SK-N-SH (cell line): ENCODE measurements at regions not wholly inside any gene's neighbourhood (a gene's known extent, or its start where the extent isn't known, plus 50 kb on each side); places are given as distances from the start of the nearest gene placed in this dataset.

ENCODE experiments used
- CTCF ChIA-PET: fragments of 300-600, 350-600 bp; formaldehyde crosslinking; extraction: SDS; loops from one replicate; lab custom pipeline; 2021; lab: Yijun Ruan, JAX
- POLR2A ChIA-PET: fragments of 350-600 bp; sonication (Branson Sonifier 250); formaldehyde crosslinking; extraction: SDS; loops from one replicate; lab custom pipeline; 2020; ENCODE audit warnings: antibody characterized with exemption, inconsistent platforms; lab: Yijun Ruan, JAX
- DNase-seq: peaks from one replicate; pipeline ENCODE4 v3.0.0; 2012
- H2AFZ ChIP-seq: fragments of 200-600 bp; sonication (generic); 2 replicates; pipeline ENCODE4 v1.8.1; 2016; ENCODE audit warnings: antibody characterized with exemption, mild to moderate bottlenecking, low read depth
- H3F3A ChIP-seq: fragments of 200-600 bp; sonication (generic); replicated peaks from 2 replicates; pipeline ENCODE3; 2016; ENCODE audit warnings: antibody characterized with exemption, mild to moderate bottlenecking; ENCODE audit not compliant: insufficient read depth
- H3K27ac ChIP-seq, 2 experiments: fragments of 200-500 bp in 1 of 2; fragments of 200-600 bp in 1 of 2; sonication (Bioruptor generic) in 1 of 2; sonication (generic), shearing (Covaris generic) in 1 of 2; 2 replicates each; pipeline versions ENCODE4 v1.5.1 to v1.6.1; 2014 to 2016; ENCODE audit warnings: low read depth in 2 of 2, inconsistent platforms in 1 of 2, low read length in 1 of 2, mild to moderate bottlenecking in 1 of 2, mixed read lengths in 1 of 2
- H3K27me3 ChIP-seq: fragments of 200-600 bp; sonication (generic), shearing (Covaris generic); 2 replicates; pipeline ENCODE4 v1.6.1; 2016; ENCODE audit warnings: mixed run types; ENCODE audit not compliant: insufficient read depth
- H3K36me3 ChIP-seq, 2 experiments: fragments of 200-500 bp in 1 of 2; fragments of 200-600 bp in 1 of 2; sonication (Bioruptor generic) in 1 of 2; sonication (generic) in 1 of 2; replicated peaks in 1 of 2; 2 replicates each; pipeline versions ENCODE3 to v1.5.1; 2014 to 2016; ENCODE audit warnings: low read length in 1 of 2, mild to moderate bottlenecking in 1 of 2; ENCODE audit not compliant: insufficient read depth in 2 of 2, control insufficient read depth in 1 of 2
- H3K4me1 ChIP-seq, 2 experiments: fragments of 200-500 bp in 1 of 2; fragments of 200-600 bp in 1 of 2; sonication (Bioruptor generic) in 1 of 2; sonication (generic), shearing (Covaris generic) in 1 of 2; 2 replicates each; pipeline versions ENCODE4 v1.5.1 to v1.6.1; 2014 to 2016; ENCODE audit warnings: low read depth in 1 of 2, low read length in 1 of 2, mixed run types in 1 of 2; ENCODE audit not compliant: insufficient read depth in 2 of 2, control insufficient read depth in 1 of 2
- H3K4me2 ChIP-seq: fragments of 200-600 bp; sonication (generic), shearing (Covaris generic); 2 replicates; pipeline ENCODE4 v1.6.1; 2017; ENCODE audit warnings: mixed run types
- H3K4me3 ChIP-seq, 2 experiments: fragments of 200-500 bp in 1 of 2; fragments of 200-600 bp in 1 of 2; sonication (Bioruptor generic) in 1 of 2; sonication (generic), shearing (Covaris generic) in 1 of 2; 2 replicates each; pipeline versions ENCODE4 v1.5.1 to v1.8.1; 2014 to 2016; ENCODE audit warnings: low read depth in 2 of 2, inconsistent platforms in 1 of 2, low read length in 1 of 2, mild to moderate bottlenecking in 1 of 2, mixed read lengths in 1 of 2, moderate library complexity in 1 of 2
- H3K79me2 ChIP-seq: fragments of 200-600 bp; sonication (generic); 2 replicates; pipeline ENCODE4 v1.8.1; 2017; ENCODE audit warnings: mild to moderate bottlenecking; ENCODE audit not compliant: insufficient read depth
- H3K9ac ChIP-seq: fragments of 200-600 bp; sonication (generic); 2 replicates; pipeline ENCODE4 v1.6.1; 2017; ENCODE audit warnings: mixed run types
- H3K9me2 ChIP-seq: fragments of 200-600 bp; sonication (generic); 2 replicates; pipeline ENCODE4 v1.6.1; 2017; ENCODE audit warnings: mixed run types
- H3K9me3 ChIP-seq: fragments of 200-600 bp; sonication (generic); 2 replicates; pipeline ENCODE4 v1.6.1; 2017; ENCODE audit warnings: mixed run types, mild to moderate bottlenecking, moderate library complexity
- H4K20me1 ChIP-seq: fragments of 200-600 bp; sonication (generic); 2 replicates; pipeline ENCODE4 v1.6.1; 2017; ENCODE audit warnings: mild to moderate bottlenecking, mixed run types; ENCODE audit not compliant: insufficient read depth
- CTCF ChIP-seq: fragments of 200-600 bp; sonication (generic); IDR thresholded peaks from 2 replicates; pipeline ENCODE4 v1.6.1; 2017; ENCODE audit warnings: antibody characterized with exemption, mild to moderate bottlenecking, moderate library complexity
- ELF1 ChIP-seq: IDR thresholded peaks from 2 replicates; pipeline ENCODE4 v1.4.0; 2012
- EP300 ChIP-seq, 2 experiments: IDR thresholded peaks; 2 replicates each; pipeline versions ENCODE4 v1.4.0 to v1.6.1; 2012; ENCODE audit warnings: borderline replicate concordance in 1 of 2, low read depth in 1 of 2, low read length in 1 of 2
- EZH2phosphoT487 ChIP-seq: fragments of 200-600 bp; sonication (generic); IDR thresholded peaks from 2 replicates; pipeline ENCODE4 v1.6.1; 2017; ENCODE audit warnings: low read depth, mixed run types, mild to moderate bottlenecking, antibody characterized with exemption, moderate library complexity, borderline replicate concordance
- FOSL2 ChIP-seq: IDR thresholded peaks from 2 replicates; pipeline ENCODE4 v1.4.0; 2012; ENCODE audit warnings: low read depth, mild to moderate bottlenecking, moderate library complexity, borderline replicate concordance
- GABPA ChIP-seq: IDR thresholded peaks from 2 replicates; pipeline ENCODE4 v1.4.0; 2012; ENCODE audit warnings: low read depth, mild to moderate bottlenecking
- IRF3 ChIP-seq: fragments of 150-350 bp; IDR thresholded peaks from 2 replicates; pipeline ENCODE4 v1.6.1; 2016; ENCODE audit warnings: mild to moderate bottlenecking, low read depth, low read length
- MXI1 ChIP-seq: IDR thresholded peaks from 2 replicates; pipeline ENCODE4 v1.6.1; 2012; ENCODE audit warnings: mild to moderate bottlenecking, low read depth, low read length, improper control_type of control experiment
- NFIC ChIP-seq: IDR thresholded peaks from 2 replicates; pipeline ENCODE4 v1.4.0; 2012; ENCODE audit warnings: borderline replicate concordance
- PBX3 ChIP-seq: IDR thresholded peaks from 2 replicates; pipeline ENCODE4; 2012
- REST ChIP-seq: IDR thresholded peaks from 2 replicates; pipeline ENCODE4 v1.6.1; 2012; ENCODE audit warnings: mild to moderate bottlenecking, low read depth, low read length, moderate library complexity
- RFX5 ChIP-seq: IDR thresholded peaks from 2 replicates; pipeline ENCODE4 v1.6.1; 2012; ENCODE audit warnings: mild to moderate bottlenecking, improper control_type of control experiment, low read length
- SMC3 ChIP-seq: IDR thresholded peaks from 2 replicates; pipeline ENCODE4 v1.6.1; 2012; ENCODE audit warnings: low read depth, low read length, improper control_type of control experiment
- TEAD4 ChIP-seq: IDR thresholded peaks from 2 replicates; pipeline ENCODE4 v1.4.0; 2012; ENCODE audit warnings: mild to moderate bottlenecking, borderline replicate concordance; ENCODE audit not compliant: insufficient read depth
- USF1 ChIP-seq: IDR thresholded peaks from 2 replicates; pipeline ENCODE4 v1.4.0; 2012; ENCODE audit warnings: low read depth, borderline replicate concordance
- USF2 ChIP-seq: fragments of 150-350 bp; IDR thresholded peaks from 2 replicates; pipeline ENCODE4 v1.6.1; 2017; ENCODE audit warnings: antibody characterized with exemption, low read length, low read depth, borderline replicate concordance
- YY1 ChIP-seq: IDR thresholded peaks from 2 replicates; pipeline ENCODE4 v1.4.0; 2012; ENCODE audit warnings: low read depth, mild to moderate bottlenecking
- WGBS: methylation state at CpG from one replicate; pipeline ENCODE4 v1.1.6; 2017; ENCODE audit warnings: low lambda C conversion rate; 5-methylcytosine and 5-hydroxymethylcytosine counted together

- no peak for TF ChIP-seq USF2
- no peak for TF ChIP-seq FOSL2
- no peak for TF ChIP-seq EZH2phosphoT487
- no peak for TF ChIP-seq MXI1
- no peak for TF ChIP-seq PBX3
- TF ChIP-seq, all 33 proteins: peak for 0
Measured at GRCh38 chr4:89398644-89399043, 91.0 kb upstream of the GPRIN3 start (continued).

- H3K79me2 ChIP-seq: no peaks in the 10 kb centered on the region
- POLR2A ChIA-PET: no interaction called here
- H3K9me2 ChIP-seq: no peaks in the 10 kb centered on the region
- CTCF ChIA-PET: no interaction called here
- no peak overlapping the region for H3K4me3 ChIP-seq
- no peaks in the 10 kb centered on the region for H3F3A ChIP-seq
- no peaks in the 10 kb centered on the region for H3K4me1 ChIP-seq
- H4K20me1 ChIP-seq: no peaks in the 10 kb centered on the region
- H3K36me3 ChIP-seq: no peaks in the 10 kb centered on the region
- no peak overlapping the region for H3K4me2 ChIP-seq
- 52% methylated on average over 4 of the region's 4 CpGs for WGBS
- no peak overlapping the region for H3K27ac ChIP-seq
- H3K27me3 ChIP-seq: no peaks in the 10 kb centered on the region
- no peak overlapping the region for H3K9ac ChIP-seq
- H2AFZ ChIP-seq: no peak overlapping the region
- TF ChIP-seq ELF1 (no peak), IRF3 (no peak), TEAD4 (no peak), GABPA (no peak), EP300 (IDR thresholded peaks at IDR 0.05; ENCODE audit: borderline replicate concordance in 1 of 2, low read depth in 1 of 2, low read length in 1 of 2) (no peak), NFIC (no peak), SMC3 (no peak), RFX5 (no peak), CTCF (no peak), USF1 (no peak), YY1 (no peak), FOSL2 (no peak), REST (no peak)
- TF ChIP-seq, all 33 proteins: peak for 0
- DNase-seq: no peak
- H3K9me3 ChIP-seq: no peaks in the 10 kb centered on the region
Measured at GRCh38 chr4:89398146-89398545, 90.5 kb upstream of the GPRIN3 start.
